ENCODE measurements at regions not wholly inside any gene's neighbourhood (a gene's known extent, or its start where the extent isn't known, plus 50 kb on each side); places are given as distances from the start of the nearest gene placed in this dataset.

GRCh38 chrX:87727620-87728019 is 210.0 kb downstream of the KLHL4 start:
- DNase-seq, result no peak

DNA sequence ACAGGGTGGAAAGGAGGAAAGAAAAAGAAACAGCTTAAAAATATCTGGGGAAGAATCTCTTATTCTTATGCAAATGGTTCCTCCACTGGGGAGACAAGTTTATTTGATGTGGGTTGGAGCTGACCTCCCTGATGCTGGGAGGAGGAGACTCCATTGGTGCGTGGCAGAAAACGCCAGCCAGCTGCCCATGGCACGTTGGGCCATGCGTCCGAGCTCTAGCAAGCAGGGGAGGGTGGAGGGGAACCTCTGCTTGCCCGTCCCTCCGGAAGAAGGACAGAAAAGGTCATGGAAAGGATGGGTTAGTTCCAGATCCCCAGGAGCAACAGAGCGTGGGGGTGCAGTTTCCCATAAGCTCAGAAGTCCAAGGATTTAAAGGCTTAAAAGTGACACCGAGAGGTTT is 210.4 kb downstream of the KLHL4 start:
- DNase-seq, result no peak

DNA sequence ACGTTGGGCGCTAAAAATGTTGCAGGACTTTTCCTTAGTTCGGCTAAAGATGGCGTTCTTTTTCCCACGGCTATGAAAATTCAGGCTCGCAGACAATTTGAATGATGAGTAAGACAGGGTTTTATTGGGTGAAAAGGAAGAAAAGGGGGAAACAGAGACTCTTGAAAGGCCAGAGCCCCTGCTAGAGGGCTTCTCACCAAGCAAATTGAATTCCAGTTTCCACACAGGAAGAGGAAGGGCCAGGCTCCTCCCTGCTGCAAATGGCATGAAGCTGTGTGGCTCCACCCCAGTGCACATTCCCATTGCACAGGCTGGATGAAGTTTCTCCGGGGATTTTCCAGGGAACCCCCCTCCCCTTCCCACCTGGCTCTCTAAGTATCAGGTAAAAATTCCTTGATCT is 210.9 kb downstream of the KLHL4 start:
- no peak for DNase-seq

GRCh38 chrX:87732133-87732532 is 214.5 kb downstream of the KLHL4 start:
- no peak for DNase-seq

- no peak for DNase-seq
Measured at GRCh38 chrX:87736576-87736975, 219.0 kb downstream of the KLHL4 start.

DNA sequence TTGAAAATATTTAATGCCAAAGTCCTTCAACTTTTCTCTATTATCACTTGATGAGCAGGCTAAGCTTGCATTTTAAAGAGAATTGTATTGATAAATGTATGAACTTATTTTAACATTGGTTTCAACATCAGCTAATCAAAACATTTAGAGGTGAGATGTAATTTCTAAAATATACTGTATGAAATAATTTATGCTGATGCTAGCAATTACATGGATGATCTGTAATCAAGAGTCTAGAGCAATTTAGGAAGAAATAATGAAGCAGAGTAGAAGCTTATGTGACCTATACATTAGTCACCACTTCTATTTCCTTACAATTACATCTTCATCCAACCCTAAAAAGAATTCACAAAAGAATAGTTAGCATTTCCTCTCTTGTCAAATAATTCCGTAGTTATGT is 226.8 kb downstream of the KLHL4 start:
- no peak for DNase-seq

GRCh38 chrX:87755493-87755892 is 237.9 kb downstream of the KLHL4 start:
- no peak for DNase-seq

DNA sequence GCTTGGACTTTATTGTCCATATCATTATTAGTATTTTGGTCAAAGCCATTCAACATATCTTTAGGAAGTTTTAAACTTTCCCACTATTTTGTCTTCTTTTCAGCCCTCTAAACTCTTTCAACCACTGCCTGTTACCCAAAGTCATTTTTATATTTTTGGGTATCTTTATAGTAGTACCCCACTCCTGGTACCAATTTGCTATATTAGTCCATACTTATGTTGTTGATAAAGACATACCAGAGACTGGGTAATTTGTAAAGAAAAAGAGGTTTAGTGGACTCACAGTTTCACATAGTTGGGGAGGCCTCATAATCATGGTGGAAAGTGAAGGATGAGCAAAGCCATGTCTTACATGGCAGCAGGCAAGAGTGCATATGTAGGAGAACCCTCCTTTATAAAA is 271.4 kb downstream of the KLHL4 start:
- no peak for DNase-seq

DNA sequence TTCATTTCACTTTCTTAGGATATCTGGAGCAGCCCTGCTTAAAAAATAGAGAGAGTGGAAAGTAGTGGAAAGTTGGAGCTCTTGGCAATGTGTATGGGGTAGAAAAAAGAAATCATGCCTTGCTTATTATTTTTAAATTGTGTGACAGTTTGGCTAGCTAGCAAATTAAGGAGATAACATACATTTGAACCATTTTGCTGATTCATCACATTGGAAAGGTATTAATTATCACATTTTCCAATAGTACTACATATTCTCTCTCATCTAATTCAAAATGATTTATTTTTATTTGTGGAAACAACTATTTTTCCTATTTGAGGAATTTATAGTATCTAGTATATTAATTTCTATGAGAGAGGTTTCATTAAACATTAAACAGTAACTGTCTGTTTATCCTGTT is 280.4 kb downstream of the KLHL4 start:
- no peak for DNase-seq

- no peak for DNase-seq
Measured at GRCh38 chrX:87805829-87806490, 288.4 kb downstream of the KLHL4 start.

DNA sequence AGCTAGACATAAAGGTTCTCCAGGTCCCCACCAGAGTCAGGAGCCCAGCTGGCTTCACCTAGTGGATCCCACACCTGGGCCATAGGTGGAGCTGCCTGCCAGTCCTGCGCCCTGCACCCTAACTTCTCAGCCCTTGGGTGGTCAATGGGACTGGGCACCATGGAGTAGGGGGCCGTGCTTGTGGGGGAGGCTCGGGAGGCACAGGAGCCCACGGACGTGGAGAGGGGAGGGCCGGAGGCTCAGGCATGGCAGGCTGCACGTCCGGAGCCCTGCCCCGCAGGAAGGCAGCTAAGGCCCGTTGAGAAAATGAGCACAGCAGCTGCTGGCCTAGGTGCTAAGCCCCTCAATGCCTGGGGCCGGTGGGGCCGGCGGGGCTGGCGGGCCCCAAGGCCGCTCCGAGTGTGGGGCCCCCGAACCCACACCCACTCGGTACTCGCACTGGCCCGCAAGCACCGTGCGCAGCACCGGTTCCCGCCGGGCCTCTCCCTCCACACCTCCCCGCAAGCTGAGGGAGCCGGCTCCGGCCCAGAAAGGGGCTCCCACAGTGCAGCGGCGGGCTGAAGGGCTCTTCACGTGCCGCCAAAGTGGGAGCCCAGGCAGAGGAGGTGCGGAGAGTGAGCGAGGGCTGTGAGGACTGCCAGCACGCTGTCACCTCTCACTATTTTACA is 291.1 kb downstream of the KLHL4 start:
- DNase-seq, result no peak

GRCh38 chrX:87813566-87813965 is 296.0 kb downstream of the KLHL4 start:
- DNase-seq, result no peak

GRCh38 chrX:87846956-87847355 is 329.4 kb downstream of the KLHL4 start:
- no peak for DNase-seq

- no peak for DNase-seq
Measured at GRCh38 chrX:87873347-87873941, 355.8 kb downstream of the KLHL4 start.

DNA sequence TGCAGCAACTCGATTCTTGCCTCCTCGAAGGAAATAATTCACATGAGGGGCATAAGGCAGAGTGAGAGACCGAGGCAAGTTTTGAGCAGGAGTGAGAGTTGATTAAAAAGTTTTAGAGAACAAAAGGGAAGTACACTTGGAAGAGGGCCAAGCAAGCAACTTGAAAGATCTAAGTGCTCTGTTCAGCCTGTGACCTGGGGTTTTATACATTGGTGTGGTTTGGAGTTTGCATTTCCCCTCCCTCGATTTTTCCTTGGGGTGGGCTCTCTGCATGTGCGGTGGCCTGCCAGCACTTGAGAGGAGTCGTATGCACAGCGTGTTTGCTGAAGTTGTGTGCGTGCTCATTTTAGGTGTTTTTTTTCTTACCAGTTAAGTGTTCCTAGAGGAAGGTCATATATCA is 356.4 kb downstream of the KLHL4 start:
- DNase-seq, result no peak

GRCh38 chrX:87878926-87879325 is 361.3 kb downstream of the KLHL4 start:
- DNase-seq, result no peak

- no peak for DNase-seq
Measured at GRCh38 chrX:87890437-87890836, 372.8 kb downstream of the KLHL4 start.

DNA sequence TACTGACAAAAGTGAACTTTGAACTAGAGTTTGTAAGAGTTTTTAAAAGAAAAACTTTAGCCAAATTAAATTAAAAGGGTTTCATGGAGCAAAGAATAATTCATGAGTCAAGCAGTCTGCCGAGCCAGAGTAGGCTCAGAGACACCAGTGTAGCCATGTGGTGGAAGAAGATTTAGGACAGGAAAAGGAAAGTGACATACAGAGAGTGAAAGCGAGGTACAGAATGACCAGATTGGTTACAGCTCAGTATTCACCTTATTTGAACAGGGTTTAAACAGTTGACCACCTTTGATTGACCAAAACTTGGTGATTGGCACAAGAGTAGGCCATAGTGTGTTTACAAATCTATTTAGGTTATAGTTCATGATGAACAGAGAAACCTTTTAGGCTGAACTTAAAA is 377.8 kb downstream of the KLHL4 start:
- DNase-seq, result no peak

DNA sequence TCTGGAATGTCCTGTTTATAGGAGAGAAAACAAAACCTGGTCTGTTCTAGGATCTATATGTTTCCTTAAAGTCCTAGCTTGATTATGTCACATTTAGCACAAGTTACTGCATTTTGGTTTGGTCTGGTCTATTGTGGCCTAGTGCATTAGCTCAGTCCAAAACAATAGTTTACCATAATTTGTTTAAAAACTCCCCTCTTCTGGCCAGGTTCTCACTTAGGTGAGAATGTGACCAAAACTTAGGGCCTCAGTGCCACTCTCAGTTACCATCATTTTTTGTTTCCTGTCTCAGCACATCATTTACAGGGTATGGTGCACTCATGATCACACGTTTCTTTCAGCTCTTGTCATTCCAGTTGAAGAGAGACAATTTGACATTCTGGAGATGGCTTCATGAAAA is 378.5 kb downstream of the KLHL4 start:
- DNase-seq, result no peak

GRCh38 chrX:87900320-87900908 is 382.8 kb downstream of the KLHL4 start:
- peak; percentile 1 for DNase-seq

DNA sequence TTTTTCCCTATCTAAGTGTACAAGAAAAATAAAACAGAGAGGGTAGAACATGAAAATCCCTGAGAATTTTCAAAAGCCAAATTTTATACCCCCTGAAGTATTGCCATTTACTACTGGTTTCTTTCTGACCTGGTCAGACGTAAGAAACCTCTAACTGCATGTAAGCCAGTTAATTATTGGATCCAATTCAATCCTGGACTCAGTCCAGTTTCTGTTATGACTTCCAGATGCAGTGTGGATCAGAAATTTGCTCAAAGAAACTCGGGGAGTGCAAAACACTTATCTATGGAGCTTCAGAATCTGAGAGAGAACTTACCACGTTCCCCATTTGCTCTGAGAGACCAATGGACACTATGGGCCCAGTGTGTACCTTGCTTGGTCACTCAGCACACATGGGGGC is 383.5 kb downstream of the KLHL4 start:
- DNase-seq, result no peak

GRCh38 chrX:87914726-87915125 is 397.1 kb downstream of the KLHL4 start:
- no peak for DNase-seq

GRCh38 chrX:87924619-87925018 is 407.0 kb downstream of the KLHL4 start:
- DNase-seq, result no peak

- no peak for DNase-seq
Measured at GRCh38 chrX:87941841-87942240, 424.2 kb downstream of the KLHL4 start.

All from COR-L47 (cell line).